ENCODE measurements at regions not wholly inside any gene's neighbourhood (a gene's known extent, or its start where the extent isn't known, plus 50 kb on each side); places are given as distances from the start of the nearest gene placed in this dataset.

DNA sequence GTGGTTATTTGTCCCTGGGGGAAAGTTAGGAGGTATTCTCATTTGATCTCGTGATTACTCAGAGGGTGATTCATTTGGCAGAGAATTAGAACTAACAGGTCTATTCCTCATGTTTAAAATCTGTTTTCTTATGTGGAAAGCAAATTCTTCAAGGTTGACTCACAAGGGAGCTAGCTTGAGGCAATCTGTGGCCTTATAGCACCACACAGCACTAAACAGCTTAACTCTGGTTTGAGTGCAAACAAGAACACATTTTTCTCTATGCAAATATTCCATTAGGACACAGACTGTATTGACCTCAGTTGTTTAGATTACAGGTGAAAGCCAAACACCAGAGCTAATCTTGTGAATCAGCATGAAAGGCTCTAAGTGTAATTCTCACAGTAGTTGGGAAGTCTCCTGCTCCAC is 694.4 kb upstream of the POU3F4 start:
- intact Hi-C loops (cut with micrococcal nuclease) = no loop called here

More for the DNA sequence above, 694.4 kb upstream of the POU3F4 start:
- H2AFZ ChIP-seq (ENCODE audit: low read depth, low read length) = no peak overlapping the region
- no peaks in the 10 kb centered on the region for H3K9me1 ChIP-seq (replicated peaks; ENCODE audit: control insufficient read depth, extremely low read depth, insufficient read depth, low read length)
- peak; percentile 0 for DNase-seq (ENCODE audit: low read depth, low spot score)
- H3K9ac ChIP-seq (replicated peaks; ENCODE audit: extremely low read depth, insufficient read depth, low read length) = no peak overlapping the region
- H3K4me2 ChIP-seq (ENCODE audit: insufficient read depth, low read length) = no peak overlapping the region
- ChIA-PET POLR2A (no interaction called here), CTCF (no interaction called here)
- FAIRE-seq = peak; percentile 15
- no peaks in the 10 kb centered on the region for H3K9me3 ChIP-seq (replicated peaks; ENCODE audit: control insufficient read depth, insufficient read depth, low read length)
- BruUV-seq (replicated peaks) = no TSS peak
- H3K4me1 ChIP-seq (ENCODE audit: control insufficient read depth, extremely low read depth, insufficient read depth, low read length) = no peaks in the 10 kb centered on the region
- no peak overlapping the region for H3K4me3 ChIP-seq (replicated peaks in 1 of 3; ENCODE audit: insufficient read depth in 1 of 3, low read depth in 1 of 3, low read length in 3 of 3)
- dilution Hi-C loops (cut with MboI; ENCODE audit: extremely low pct_ligation_motif_present, low sequenced_read_pairs) = no loop called here
- no peaks in the 10 kb centered on the region for H3K27me3 ChIP-seq (ENCODE audit: control insufficient read depth in 2 of 2, insufficient read depth in 2 of 2, low read length in 2 of 2)
- H3K79me2 ChIP-seq (ENCODE audit: control insufficient read depth, insufficient read depth, low read length) = no peaks in the 10 kb centered on the region
- no peak overlapping the region for H3K27ac ChIP-seq (ENCODE audit: insufficient read depth, low read depth, low read length)
- no peaks in the 10 kb centered on the region for H4K20me1 ChIP-seq (replicated peaks; ENCODE audit: control insufficient read depth, extremely low read depth, insufficient read depth, low read length)
- TF ChIP-seq, protein P1, sequence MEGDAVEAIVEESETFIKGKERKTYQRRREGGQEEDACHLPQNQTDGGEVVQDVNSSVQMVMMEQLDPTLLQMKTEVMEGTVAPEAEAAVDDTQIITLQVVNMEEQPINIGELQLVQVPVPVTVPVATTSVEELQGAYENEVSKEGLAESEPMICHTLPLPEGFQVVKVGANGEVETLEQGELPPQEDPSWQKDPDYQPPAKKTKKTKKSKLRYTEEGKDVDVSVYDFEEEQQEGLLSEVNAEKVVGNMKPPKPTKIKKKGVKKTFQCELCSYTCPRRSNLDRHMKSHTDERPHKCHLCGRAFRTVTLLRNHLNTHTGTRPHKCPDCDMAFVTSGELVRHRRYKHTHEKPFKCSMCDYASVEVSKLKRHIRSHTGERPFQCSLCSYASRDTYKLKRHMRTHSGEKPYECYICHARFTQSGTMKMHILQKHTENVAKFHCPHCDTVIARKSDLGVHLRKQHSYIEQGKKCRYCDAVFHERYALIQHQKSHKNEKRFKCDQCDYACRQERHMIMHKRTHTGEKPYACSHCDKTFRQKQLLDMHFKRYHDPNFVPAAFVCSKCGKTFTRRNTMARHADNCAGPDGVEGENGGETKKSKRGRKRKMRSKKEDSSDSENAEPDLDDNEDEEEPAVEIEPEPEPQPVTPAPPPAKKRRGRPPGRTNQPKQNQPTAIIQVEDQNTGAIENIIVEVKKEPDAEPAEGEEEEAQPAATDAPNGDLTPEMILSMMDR (IDR thresholded peaks at IDR 0.05; ENCODE audit: extremely low read depth in 1 of 2, insufficient read depth in 1 of 2, low read depth in 1 of 2, low read length in 2 of 2) = no peak
- no peak for TF ChIP-seq MYC (IDR thresholded peaks at IDR 0.05; ENCODE audit: low read depth, low read length)
- TF ChIP-seq GATA2 (IDR thresholded peaks at IDR 0.05; ENCODE audit: insufficient read depth, insufficient read length, low read depth, low read length) = no peak
- TF ChIP-seq, protein P2, sequence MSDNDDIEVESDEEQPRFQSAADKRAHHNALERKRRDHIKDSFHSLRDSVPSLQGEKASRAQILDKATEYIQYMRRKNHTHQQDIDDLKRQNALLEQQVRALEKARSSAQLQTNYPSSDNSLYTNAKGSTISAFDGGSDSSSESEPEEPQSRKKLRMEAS (IDR thresholded peaks at IDR 0.05; ENCODE audit: insufficient read depth, insufficient read length) = no peak
- no peak for TF ChIP-seq JUN (IDR thresholded peaks at IDR 0.05; ENCODE audit: borderline replicate concordance, insufficient read depth, insufficient read length, low read depth)
- no peak for TF ChIP-seq FOS (IDR thresholded peaks at IDR 0.05; ENCODE audit: borderline replicate concordance, insufficient read depth, low read length)
- no peak for TF ChIP-seq POLR2AphosphoS5 (IDR thresholded peaks at IDR 0.05; ENCODE audit: insufficient read depth, low read depth, low read length)
- TF ChIP-seq POLR2A (IDR thresholded peaks at IDR 0.05; ENCODE audit: low read depth, low read length) = no peak
- no peak for TF ChIP-seq EZH2 (IDR thresholded peaks at IDR 0.05; ENCODE audit: borderline replicate concordance, low read depth, low read length, severe bottlenecking)
- no peaks in the 10 kb centered on the region for H3K36me3 ChIP-seq (ENCODE audit: control insufficient read depth in 2 of 2, extremely low read depth in 1 of 2, insufficient read depth in 2 of 2, low read length in 2 of 2)

Data from endothelial cell of umbilical vein (primary cell).